HL-60/S4 treated with retinoic acid at 250 ng/mL for 4 days and 3 days (cell line): ENCODE measurements at regions not wholly inside any gene's neighbourhood (a gene's known extent, or its start where the extent isn't known, plus 50 kb on each side); places are given as distances from the start of the nearest gene placed in this dataset.

Experiments
- in situ Hi-C: fragments of 300-500 bp; cut with MboI; formaldehyde crosslinking; loops from 2 replicates; pipeline ENCODE4 v1.7.0; 2022; ENCODE audit warnings: low sequenced_read_pairs

DNA sequence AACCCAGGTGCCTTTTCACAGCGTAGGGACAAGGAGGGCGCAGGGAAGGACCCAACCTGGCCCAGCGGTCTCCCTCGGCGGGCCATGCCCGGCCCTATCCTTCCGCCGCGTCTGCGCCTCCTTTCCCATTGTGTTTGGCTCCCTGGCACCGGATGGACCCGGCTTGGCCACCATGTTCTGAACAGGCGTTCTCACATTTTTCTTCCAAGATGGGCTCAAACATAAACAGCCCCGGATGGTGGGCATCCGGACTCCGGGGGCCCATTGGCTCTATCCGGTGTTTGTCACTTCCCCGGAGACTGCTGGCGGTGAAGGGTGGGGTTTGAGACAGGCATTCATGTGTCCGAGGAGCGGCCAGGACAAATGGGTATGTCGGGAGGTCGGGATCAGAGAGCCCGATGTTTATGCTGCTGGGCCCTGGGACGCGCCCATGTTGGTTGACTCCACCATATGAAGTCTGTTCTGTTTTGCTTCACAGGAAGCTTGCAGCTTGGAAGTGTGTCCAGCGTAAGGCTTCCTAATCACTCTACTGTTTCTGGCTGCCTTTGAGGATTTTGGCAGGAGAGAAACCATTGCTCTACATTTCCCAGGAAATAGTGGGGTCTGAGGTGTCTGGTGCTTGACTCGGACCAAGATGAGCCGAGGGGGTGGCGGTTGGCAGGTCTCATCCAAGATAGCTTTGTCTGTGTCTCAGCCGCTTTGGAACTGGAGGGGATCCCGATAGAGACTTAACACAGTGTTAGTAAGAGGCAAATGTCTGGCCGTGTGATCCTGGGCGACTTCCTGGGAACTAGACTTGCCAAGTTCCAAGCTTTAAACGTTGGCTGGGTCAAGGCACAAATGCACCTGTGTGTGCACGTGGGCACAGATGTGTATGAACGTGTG is 188.3 kb downstream of the IRF8 start:
- in situ Hi-C loops, result no loop called here

GRCh38 chr16:86087896-86088230 is 188.9 kb downstream of the IRF8 start:
- in situ Hi-C loops, result no loop called here

- in situ Hi-C loops, result no loop called here
Observed at GRCh38 chr16:86088287-86088686, 189.3 kb downstream of the IRF8 start.

GRCh38 chr16:86088816-86089215 is 189.9 kb downstream of the IRF8 start:
- in situ Hi-C loops, result no loop called here

DNA sequence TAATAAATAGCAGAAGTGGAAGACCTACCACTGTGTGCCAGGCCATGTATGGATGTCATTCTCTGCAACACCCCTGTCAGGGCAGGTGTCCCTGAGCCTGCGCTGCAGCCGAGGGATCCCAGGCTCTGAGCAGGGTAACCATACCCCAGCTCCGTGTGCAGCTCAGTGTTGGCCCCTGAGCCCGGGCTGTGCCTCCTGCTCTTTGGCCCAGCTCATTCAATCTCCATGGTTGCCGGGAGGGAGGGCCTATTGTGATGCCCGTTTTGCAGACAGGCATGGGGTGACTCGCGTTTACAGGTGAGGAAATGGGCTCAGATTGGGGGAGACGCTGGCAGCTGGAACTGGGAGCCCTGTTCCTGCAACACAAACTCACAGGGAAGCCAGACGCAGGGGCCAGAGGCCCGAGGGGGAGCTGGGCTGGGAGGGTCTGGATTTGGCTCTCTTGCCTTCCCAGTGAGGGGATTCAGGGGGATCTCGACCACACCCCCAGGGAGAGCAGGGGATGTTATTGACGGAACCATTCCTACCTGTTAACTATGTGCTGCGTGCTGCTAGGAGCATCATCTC is 190.5 kb downstream of the IRF8 start:
- in situ Hi-C loops, result no loop called here

- in situ Hi-C loops, result no loop called here
Observed at GRCh38 chr16:86089991-86090390, 191.0 kb downstream of the IRF8 start.

DNA sequence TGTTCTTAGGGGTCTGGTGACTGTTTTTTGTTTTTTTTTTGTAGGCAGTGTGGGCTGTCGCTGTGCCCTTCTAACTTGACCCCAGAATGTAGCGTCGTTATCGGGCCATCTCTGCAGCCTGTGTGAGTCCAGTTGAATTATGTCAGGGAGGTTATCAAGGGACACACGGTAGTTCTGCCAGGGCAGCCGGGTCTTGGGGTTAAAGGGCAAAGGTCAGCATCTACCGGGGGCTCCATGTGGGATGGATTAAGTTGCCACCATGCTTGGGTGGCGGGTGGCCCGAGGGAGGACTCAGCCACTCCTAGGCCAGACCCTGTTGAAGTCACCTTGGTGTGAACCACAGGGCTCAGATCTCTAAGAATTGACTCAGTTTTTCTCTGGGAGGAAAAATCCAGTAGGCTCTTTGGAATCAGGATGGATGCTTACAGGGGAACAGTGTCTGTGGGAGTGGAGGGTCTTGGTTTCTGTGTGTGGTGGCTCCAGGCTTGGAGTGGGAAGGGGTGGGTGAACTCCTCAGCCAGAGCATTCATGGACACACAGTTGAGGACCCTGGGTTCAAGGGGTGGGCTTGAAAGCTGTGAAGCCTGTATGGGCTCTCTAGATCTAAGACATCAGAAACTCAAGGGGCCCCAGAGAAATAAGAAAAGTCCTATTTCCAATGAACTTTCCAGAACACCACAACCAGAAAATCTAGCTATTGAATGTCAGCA is 191.7 kb downstream of the IRF8 start:
- in situ Hi-C loops, result no loop called here

DNA sequence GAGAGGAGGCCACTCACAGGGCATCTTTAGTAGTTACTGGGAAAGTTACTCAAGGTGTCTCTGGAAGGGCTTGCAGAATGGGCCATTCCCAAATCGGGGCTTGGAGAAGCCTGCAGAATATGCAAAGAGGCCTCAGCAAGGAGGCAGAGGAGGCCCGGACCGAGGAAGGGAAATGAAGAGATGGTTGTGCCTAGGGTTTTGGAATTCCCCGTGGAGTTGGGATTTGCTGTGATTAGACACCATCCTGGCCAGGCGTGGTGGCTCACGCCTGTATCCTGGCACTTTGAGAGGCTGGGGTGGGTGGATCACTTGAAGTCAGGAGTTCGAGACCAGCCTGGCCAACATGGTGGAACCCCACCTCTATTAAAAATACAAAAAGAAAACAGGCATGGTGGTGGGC is 193.0 kb downstream of the IRF8 start:
- in situ Hi-C loops, result no loop called here

GRCh38 chr16:86092586-86093480 is 193.9 kb downstream of the IRF8 start:
- in situ Hi-C loops, result no loop called here

- in situ Hi-C loops, result no loop called here
Observed at GRCh38 chr16:86093801-86094750, 195.1 kb downstream of the IRF8 start.

DNA sequence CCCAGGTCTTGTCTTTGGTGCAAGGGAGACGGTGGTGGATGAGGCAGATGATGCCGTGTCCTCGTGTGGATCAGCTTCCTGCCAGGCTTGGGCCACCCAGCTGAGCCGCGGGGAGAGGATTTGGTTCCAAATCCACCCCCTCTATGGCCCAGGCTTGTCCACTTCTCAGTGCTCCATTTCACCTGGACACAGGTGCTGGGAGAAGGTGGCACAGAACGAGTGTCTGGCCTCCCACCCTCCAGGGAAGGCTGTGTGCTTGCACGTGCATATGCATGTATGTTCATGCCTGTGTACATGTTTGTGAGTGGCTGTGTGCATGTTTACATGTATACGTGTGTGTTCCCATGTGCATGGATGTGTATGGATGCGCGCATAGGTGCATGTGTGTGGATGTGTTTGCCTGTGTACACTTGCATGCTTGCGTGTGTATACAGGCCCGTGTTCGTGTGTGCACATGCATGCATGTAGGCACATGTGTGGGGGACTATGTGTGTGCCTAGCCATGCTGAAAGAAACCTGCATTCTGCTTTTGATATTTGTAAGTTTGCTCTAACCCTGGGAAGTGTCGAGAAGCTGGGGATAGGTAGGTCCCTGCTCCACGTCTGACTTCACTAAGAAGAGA is 196.3 kb downstream of the IRF8 start:
- in situ Hi-C loops, result no loop called here

GRCh38 chr16:86095906-86096485 is 197.0 kb downstream of the IRF8 start:
- in situ Hi-C loops, result no loop called here

DNA sequence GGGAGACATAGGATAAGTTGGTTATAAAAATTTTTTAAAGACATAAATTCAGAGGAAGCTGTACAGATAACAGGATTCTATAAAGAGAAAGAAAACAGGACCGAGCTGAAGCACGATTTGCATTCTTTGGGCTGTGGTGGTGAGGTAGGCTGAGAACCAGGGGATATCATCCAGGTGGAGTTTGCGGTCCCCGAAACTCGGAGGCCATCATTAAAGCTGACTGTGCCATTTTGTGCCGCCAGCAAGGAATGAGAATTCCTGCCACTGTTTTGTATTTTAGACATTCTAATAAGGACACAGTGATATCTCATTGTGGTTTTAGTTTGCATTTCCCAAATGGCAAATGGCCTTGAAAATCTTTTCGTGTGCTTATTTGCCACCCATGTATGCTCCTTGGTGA is 197.9 kb downstream of the IRF8 start:
- in situ Hi-C loops, result no loop called here

DNA sequence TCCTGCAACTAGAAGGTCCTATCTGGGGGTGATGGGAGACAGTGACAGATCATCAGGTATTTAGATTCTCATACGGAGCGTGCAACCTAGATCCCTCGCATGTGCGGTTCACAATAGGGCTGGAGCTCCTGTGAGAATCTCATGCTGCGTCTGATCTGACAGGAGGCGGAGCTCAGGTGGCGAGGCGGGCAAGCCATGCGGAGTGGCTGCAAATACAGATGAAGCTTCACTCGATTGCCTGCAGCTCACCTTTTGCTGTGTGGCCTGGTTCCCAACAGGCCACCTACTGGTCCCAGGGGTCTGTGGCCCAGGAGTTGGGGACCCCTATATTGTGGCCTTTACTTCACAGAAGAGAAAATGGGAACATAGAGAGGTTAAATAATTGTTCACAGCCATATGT is 200.4 kb downstream of the IRF8 start:
- in situ Hi-C loops, result no loop called here

DNA sequence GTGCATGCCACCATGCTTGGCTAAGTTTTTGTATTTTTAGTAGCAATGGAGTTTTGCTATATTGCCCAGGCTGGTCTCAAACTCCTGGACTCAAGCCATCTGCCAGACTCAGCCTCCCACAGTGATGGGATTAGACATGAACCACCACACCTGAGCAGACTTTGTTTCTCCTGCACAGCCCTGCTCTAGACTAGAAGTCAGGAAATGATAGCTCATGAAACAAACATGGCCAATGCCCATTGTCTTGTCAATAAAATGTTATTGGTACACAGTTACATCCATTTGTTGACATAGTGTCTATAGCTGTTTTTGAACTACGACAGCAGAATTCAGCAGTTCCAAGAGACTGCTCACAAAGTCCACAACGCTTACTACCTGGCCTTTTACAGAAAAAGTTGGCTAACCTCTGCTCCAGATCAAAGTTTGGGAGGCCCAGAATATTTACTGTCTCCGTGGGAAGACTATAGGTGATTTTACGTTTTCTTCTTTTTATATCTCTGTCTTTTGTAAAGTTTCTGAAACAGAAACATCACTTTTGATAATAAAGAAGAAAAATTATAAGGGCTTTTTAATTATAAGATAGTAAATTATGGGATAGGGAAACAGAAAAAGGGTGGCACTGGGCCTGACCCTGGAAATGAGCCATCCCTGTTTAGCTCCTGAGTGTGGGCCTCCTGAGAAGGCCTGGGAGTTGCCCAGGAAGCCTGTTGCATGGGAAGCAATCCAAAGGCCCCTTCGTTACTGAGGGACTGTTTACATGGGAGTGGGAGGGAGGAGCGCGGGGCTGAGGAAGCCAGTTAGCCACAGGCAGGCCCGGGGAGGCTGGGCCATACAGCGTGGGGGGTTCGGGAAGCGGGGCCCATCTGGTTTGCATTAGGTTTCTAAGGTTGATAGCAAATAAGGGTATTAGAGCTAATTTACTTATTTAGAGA is 201.5 kb downstream of the IRF8 start:
- in situ Hi-C loops, result no loop called here

DNA sequence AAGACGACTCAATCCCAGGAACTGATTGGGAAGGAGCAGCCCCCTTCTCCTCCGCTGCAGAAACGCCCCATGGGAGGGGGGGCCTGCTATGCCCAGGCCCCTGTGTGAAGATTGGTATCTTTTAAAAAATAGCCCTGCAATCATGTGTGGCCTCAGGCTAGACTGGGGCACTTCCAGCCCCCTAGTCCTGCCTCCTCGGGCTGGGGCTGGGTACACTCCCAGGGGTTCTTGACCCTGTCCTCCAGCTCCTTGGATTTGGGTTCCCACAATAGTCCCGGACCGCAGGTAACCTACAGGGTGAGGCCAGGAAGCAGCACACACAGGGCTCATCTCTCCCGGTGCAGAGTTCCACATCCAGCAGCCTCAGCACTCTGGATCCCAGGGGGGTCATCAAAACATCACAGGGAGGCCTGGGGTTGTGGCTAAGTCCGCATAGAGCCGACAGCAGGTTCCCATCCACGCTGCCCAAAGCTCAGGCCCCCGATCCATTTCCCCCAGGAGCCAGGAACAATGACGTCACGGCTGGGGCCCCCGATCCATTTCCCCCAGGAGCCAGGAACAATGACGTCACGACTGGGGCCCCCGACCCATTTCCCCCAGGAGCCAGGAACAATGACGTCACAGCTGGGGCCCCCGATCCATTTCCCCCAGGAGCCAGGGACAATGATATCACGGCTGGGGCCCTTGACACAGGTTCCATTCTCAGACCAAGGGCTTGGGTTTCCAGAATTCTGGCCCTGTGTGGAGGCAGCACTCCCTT is 202.4 kb downstream of the IRF8 start:
- in situ Hi-C loops, result no loop called here

DNA sequence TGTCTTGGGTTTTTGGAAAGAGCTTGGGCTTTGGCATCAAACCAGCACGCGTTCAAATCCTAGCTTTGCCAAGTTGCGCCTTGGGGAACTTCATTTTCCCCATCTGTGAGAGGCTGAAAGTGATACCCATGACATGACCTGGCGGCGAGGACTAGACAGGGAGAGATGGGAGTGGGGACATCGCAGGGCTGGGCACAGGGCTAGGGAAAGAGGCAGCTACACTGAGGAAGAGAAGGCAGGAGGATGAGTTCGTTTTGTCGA is 202.9 kb downstream of the IRF8 start:
- in situ Hi-C loops, result no loop called here

DNA sequence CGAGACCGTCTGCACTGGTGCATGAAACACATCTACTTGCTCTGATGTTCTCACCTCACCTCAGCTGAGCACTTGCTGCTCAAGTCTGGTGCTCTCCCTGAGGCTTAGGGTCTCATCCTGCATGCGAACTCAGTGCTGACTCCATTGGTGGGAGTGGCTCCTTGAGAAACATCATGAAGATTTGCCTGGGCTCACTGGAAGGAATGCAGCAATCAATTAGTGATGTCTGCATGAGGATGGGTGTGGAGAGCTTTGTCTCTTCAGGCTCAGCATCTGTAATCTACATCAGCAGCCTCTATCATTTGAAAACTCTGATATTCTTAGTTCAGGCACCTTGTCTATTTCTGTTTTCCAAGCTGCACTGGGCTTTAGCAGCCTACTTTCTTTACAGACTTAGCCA is 204.4 kb downstream of the IRF8 start:
- in situ Hi-C loops, result no loop called here
